Motor neuron (in vitro differentiated cells): ENCODE measurements at regions not wholly inside any gene's neighbourhood (a gene's known extent, or its start where the extent isn't known, plus 50 kb on each side); places are given as distances from the start of the nearest gene placed in this dataset.

Experiments
- ATAC-seq, 8 experiments: fragments of 200-7000 bp; cut with Tn5 transposase; replicated peaks in 6 of 8; 2 replicates each; pipeline ENCODE4 v1.8.0; 2021; ENCODE audit warnings: mild to moderate bottlenecking in 8 of 8, moderate library complexity in 8 of 8
- H3K27ac ChIP-seq, 2 donors: fragments of 250-450 bp; sonication (Bioruptor Pico); 2 replicates each; pipeline ENCODE4 v1.9.0; 2021; ENCODE audit warnings: antibody characterized with exemption in 2 of 2, mild to moderate bottlenecking in 2 of 2, moderate library complexity in 1 of 2
- H3K4me1 ChIP-seq, 2 donors: fragments of 250-450 bp; sonication (Bioruptor Pico); replicated peaks in 1 of 2; 2 replicates each; pipeline ENCODE4 v1.6.1; 2021; ENCODE audit warnings: antibody characterized with exemption in 2 of 2, mild to moderate bottlenecking in 2 of 2, moderate library complexity in 1 of 2
- H3K4me3 ChIP-seq, 5 donors: fragments of 250-450 bp; sonication (Bioruptor Pico); 2 replicates each; pipeline ENCODE4 v1.9.0; 2021; ENCODE audit warnings: antibody characterized with exemption in 5 of 5, mild to moderate bottlenecking in 5 of 5, moderate library complexity in 4 of 5
- WGBS, 10 experiments: fragments of 450-650 bp; shearing (Covaris generic); methylation state at CpG; one replicate each; pipeline ENCODE4 v1.0.0; 2022; 5-methylcytosine and 5-hydroxymethylcytosine counted together
- in situ Hi-C, 9 experiments: fragments of 400-800 bp; cut with MboI; loops; one replicate each; pipeline ENCODE4 v1.15.0; 2021; ENCODE audit warnings: low sequenced_read_pairs in 9 of 9, low pct_unique_long_range_greater_than_20kb in 2 of 9; ENCODE audit not compliant: unreplicated experiment in 9 of 9

- in situ Hi-C loops = no loop called here
- Histone ChIP-seq H3K4me1 (peaks cover 0 to 8% of the 10 kb centered on the region in 2 donors), H3K4me3 (no peak overlapping the region), H3K27ac (no peak overlapping the region)
- WGBS, 10 experiments = 28 to 85% (median 71%) methylated on average over 3 to 4 of the region's 4 CpGs; no CpG with 5 or more reads in 2 of the 10 experiments
- no peak for ATAC-seq
Measured at GRCh38 chr3:148173851-148174250, 523.9 kb upstream of the AGTR1 start.

DNA sequence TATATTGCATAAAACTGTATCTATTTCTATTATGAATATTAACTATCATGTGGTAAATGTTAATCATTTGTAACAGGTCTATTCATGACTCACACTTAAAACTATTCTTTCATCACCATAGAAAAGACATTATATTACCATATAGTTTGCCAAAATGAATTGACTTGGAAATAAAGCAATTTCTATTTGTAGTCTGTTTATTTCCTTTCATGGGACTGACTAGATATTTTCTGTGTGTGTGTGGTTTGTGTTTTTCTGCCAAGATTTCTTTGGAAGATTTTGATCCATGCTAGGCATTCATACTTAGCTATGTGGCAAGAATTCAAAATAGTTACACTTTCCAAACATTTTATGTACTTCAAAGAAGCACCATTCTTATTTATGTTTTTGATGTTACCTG, 522.5 kb upstream of the AGTR1 start:
- Histone ChIP-seq H3K4me1 (peaks cover 0 to 12% of the 10 kb centered on the region in 2 donors), H3K4me3 (no peak overlapping the region), H3K27ac (no peak overlapping the region)
- peak in 3 of 8 experiments; percentile 21 to 52 (median 41) for ATAC-seq
- in situ Hi-C loops = no loop called here

- H3K4me3 ChIP-seq = no peak overlapping the region
- in situ Hi-C loops = no loop called here
- ATAC-seq = peak in 5 of 8 experiments; percentile 64 to 79 (median 71)
- no peak overlapping the region for H3K27ac ChIP-seq
- peaks cover 0 to 12% of the 10 kb centered on the region in 2 donors for H3K4me1 ChIP-seq
- 46 to 100% (median 99%) methylated on average over 1 to 3 of the region's 3 CpGs; no CpG with 5 or more reads in 2 of the 10 experiments for WGBS, 10 experiments
Measured at GRCh38 chr3:148178503-148178902, 519.2 kb upstream of the AGTR1 start.

- whole genome bisulfite sequencing, 10 experiments = 83 to 100% (median 93%) methylated on average over 1 of the region's 1 CpG; no CpG with 5 or more reads in 6 of the 10 experiments
- Histone ChIP-seq H3K4me1 (no peaks in the 10 kb centered on the region), H3K27ac (no peak overlapping the region), H3K4me3 (no peak overlapping the region)
- in situ Hi-C loops = no loop called here
- no peak for ATAC-seq
Measured at GRCh38 chr3:148184798-148185197, 512.9 kb upstream of the AGTR1 start.

DNA sequence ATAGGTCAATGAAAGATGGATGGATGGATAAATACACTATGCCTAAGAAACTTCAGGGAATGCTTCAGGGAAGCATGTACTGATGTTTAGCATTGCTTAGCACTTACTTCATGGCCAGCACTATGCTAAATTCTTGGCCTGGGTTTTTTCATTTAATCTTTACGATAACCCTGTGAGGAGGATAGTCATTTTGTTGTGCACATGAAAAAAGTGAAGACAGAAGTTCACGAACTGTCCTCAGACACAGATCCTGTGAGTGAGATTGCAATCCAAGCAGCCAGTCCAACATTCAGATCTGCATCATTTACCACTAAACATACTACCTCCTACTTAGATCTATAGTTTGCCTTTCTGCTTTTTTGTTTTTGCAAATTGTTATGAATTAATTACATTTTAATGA, 510.8 kb upstream of the AGTR1 start:
- in situ Hi-C loops = no loop called here
- Histone ChIP-seq H3K27ac (no peak overlapping the region), H3K4me1 (peaks cover 9 to 16% of the 10 kb centered on the region in 2 donors), H3K4me3 (no peak overlapping the region)
- no peak for ATAC-seq
- 50 to 100% (median 87%) methylated on average over 1 to 2 of the region's 2 CpGs; no CpG with 5 or more reads in 2 of the 10 experiments for WGBS, 10 experiments

- in situ Hi-C loops = no loop called here
- peaks cover 9 to 16% of the 10 kb centered on the region in 2 donors for H3K4me1 ChIP-seq
- no peak overlapping the region for H3K4me3 ChIP-seq
- ATAC-seq = no peak
- no peak overlapping the region for H3K27ac ChIP-seq
Measured at GRCh38 chr3:148187296-148187695, 510.4 kb upstream of the AGTR1 start.

- Histone ChIP-seq H3K4me3 (no peak overlapping the region), H3K27ac (no peak overlapping the region), H3K4me1 (peaks cover 9 to 16% of the 10 kb centered on the region in 2 donors)
- WGBS, 10 experiments = 14 to 78% (median 43%) methylated on average over 1 of the region's 1 CpG; no CpG with 5 or more reads in 5 of the 10 experiments
- ATAC-seq = no peak
- in situ Hi-C loops = no loop called here
Measured at GRCh38 chr3:148190441-148190990, 507.2 kb upstream of the AGTR1 start.

- H3K4me1 ChIP-seq = peaks cover 9 to 16% of the 10 kb centered on the region in 2 donors
- 14 to 100% (median 60%) methylated on average over 1 to 5 of the region's 5 CpGs; no CpG with 5 or more reads in 1 of the 10 experiments for WGBS, 10 experiments
- in situ Hi-C loops = no loop called here
- H3K4me3 ChIP-seq = no peak overlapping the region
- H3K27ac ChIP-seq = no peak overlapping the region
- no peak for ATAC-seq
Measured at GRCh38 chr3:148191966-148192365, 505.7 kb upstream of the AGTR1 start.

DNA sequence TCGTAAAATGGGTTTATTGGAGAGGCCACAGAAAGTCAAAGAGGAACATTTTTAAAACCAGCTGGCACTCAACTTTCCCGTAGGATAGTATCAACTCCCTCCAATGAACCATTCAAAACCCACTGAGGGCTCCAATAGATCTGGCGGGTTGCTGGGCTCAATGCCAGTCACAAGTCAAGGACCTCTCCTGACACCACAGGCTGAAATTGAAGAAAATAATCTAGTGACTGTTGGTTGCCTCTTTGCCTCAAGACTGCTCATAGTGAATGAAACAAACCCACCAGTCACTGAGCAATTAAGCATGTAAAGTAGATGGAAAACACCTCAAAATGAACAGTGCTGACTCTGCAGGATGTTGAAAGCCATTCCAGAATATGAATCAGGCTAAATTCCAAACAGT, 500.6 kb upstream of the AGTR1 start:
- Histone ChIP-seq H3K27ac (no peak overlapping the region), H3K4me3 (no peak overlapping the region), H3K4me1 (no peaks in the 10 kb centered on the region)
- in situ Hi-C loops = no loop called here
- 80 to 100% (median 90%) methylated on average over 1 to 3 of the region's 3 CpGs for WGBS, 10 experiments
- peak in 1 of 8 experiments; percentile 17 for ATAC-seq

DNA sequence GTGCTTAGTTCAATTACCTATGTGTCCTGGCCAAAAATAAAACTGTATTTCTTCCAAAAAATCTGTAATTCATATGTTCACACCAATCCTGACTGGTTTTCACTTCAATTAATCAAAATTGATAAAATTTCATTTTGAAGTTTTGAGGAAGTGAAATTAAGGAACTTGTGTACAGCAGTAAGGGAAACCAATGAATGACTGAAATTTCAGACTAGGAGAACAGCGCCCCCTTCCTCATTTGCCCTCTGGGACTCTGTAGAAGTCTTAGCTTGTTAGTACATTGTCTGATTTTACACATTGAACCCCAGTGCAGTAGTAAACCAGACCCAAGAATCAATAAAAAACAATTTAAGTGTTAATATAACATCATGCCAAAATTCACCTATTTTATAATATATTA, 495.3 kb upstream of the AGTR1 start:
- in situ Hi-C loops = no loop called here
- Histone ChIP-seq H3K4me1 (peaks cover 9 to 13% of the 10 kb centered on the region in 2 donors), H3K27ac (no peak overlapping the region), H3K4me3 (no peak overlapping the region)
- WGBS, 10 experiments = 29 to 100% (median 80%) methylated on average over 1 of the region's 1 CpG; no CpG with 5 or more reads in 3 of the 10 experiments
- no peak for ATAC-seq

GRCh38 chr3:148203297-148204010, 494.2 kb upstream of the AGTR1 start:
- 7 to 85% (median 66%) methylated on average over 2 to 6 of the region's 6 CpGs for WGBS, 10 experiments
- ATAC-seq = peak in 6 of 8 experiments; percentile 21 to 64 (median 34)
- Histone ChIP-seq H3K27ac (no peak overlapping the region), H3K4me3 (no peak overlapping the region), H3K4me1 (peaks cover 9 to 13% of the 10 kb centered on the region in 2 donors)
- in situ Hi-C loops = no loop called here

DNA sequence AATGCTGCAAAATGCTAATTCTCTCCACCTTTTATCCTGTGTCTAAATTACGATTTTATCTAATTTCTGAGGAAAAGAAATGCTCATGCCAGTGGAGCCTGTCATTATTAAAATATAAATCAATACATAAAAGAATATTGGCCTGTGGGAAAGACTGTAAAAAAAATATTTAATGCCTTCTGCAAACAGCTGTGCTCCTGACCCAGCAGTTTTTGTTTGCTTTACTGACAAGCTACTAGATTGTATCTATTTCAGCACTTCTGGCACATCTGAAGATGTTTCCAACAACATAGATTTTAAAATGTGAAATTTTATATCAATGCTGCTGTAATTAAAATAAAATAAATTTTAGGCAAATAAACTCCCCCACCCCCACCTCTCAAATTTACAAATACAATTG, 493.6 kb upstream of the AGTR1 start:
- no peak for ATAC-seq
- Histone ChIP-seq H3K4me1 (peaks cover 9 to 13% of the 10 kb centered on the region in 2 donors), H3K4me3 (no peak overlapping the region), H3K27ac (no peak overlapping the region)
- WGBS, 10 experiments = 56 to 100% (median 76%) methylated on average over 1 of the region's 1 CpG; no CpG with 5 or more reads in 1 of the 10 experiments
- in situ Hi-C loops = no loop called here

DNA sequence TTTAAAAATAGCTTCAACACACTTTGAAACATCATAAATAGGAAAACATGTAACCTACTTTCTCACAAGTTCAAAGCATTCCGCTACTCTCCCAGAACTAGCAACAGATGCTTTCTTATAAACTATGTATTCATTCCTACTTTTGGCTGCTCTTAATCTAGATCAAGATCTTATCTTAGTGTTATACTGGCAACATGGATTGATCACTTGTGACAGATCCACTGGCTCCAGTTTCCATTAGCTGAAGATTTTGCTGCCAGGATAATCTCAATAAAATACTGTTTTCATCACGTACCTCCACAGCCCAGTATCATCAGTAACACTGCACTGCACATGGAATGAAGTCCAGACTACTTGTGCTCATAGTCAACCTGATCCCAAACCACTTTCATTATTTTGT, 491.7 kb upstream of the AGTR1 start:
- H3K27ac ChIP-seq = no peak overlapping the region
- H3K4me1 ChIP-seq = peaks cover 9 to 13% of the 10 kb centered on the region in 2 donors
- H3K4me3 ChIP-seq = no peak overlapping the region
- ATAC-seq = no peak
- in situ Hi-C loops = no loop called here
- 75 to 100% (median 94%) methylated on average over 1 to 2 of the region's 2 CpGs; no CpG with 5 or more reads in 1 of the 10 experiments for WGBS, 10 experiments

- H3K4me1 ChIP-seq = peaks cover 9 to 13% of the 10 kb centered on the region in 2 donors
- in situ Hi-C loops = no loop called here
- WGBS, 10 experiments = 36 to 100% (median 79%) methylated on average over 1 of the region's 1 CpG; no CpG with 5 or more reads in 2 of the 10 experiments
- H3K27ac ChIP-seq = no peak overlapping the region
- no peak overlapping the region for H3K4me3 ChIP-seq
- ATAC-seq = no peak
Measured at GRCh38 chr3:148206446-148206845, 491.3 kb upstream of the AGTR1 start.
